SH-SY5Y (cell line): ENCODE measurements at regions not wholly inside any gene's neighbourhood (a gene's known extent, or its start where the extent isn't known, plus 50 kb on each side); places are given as distances from the start of the nearest gene placed in this dataset.

Experiments used
- GATA2 ChIP-seq: IDR thresholded peaks from 2 replicates; pipeline ENCODE4 v1.6.1; 2011; ENCODE audit warnings: mild to moderate bottlenecking, low read depth, low read length
- GATA3 ChIP-seq: IDR thresholded peaks from 2 replicates; pipeline ENCODE4 v1.6.1; 2011; ENCODE audit warnings: low read depth, mild to moderate bottlenecking, low read length, moderate library complexity

- TF ChIP-seq GATA3 (no peak), GATA2 (no peak)
These were observed 201.2 kb upstream of the NPY start for GRCh38 chr7:24082826-24083225.

GRCh38 chr7:24102988-24103387 lies 181.0 kb upstream of the NPY start:
- TF ChIP-seq GATA3 (no peak), GATA2 (no peak)

GRCh38 chr7:24108906-24109376 lies 175.0 kb upstream of the NPY start:
- no peak for TF ChIP-seq GATA2
- TF ChIP-seq GATA3: no peak

- TF ChIP-seq GATA3: no peak
- no peak for TF ChIP-seq GATA2
These were observed 173.9 kb upstream of the NPY start for GRCh38 chr7:24110056-24110455.

- no peak for TF ChIP-seq GATA3
- TF ChIP-seq GATA2: no peak
These were observed 170.5 kb upstream of the NPY start for GRCh38 chr7:24113506-24113905.

- TF ChIP-seq GATA2: no peak
- TF ChIP-seq GATA3: no peak
These were observed 168.3 kb upstream of the NPY start for GRCh38 chr7:24115661-24116060.

GRCh38 chr7:24119852-24120251 lies 164.1 kb upstream of the NPY start:
- TF ChIP-seq GATA3 (no peak), GATA2 (no peak)

GRCh38 chr7:24123076-24123475 lies 160.9 kb upstream of the NPY start:
- TF ChIP-seq GATA2 (no peak), GATA3 (no peak)

GRCh38 chr7:24125765-24126164 lies 158.2 kb upstream of the NPY start:
- TF ChIP-seq GATA2: no peak
- TF ChIP-seq GATA3: no peak

- no peak for TF ChIP-seq GATA2
- no peak for TF ChIP-seq GATA3
These were observed 156.1 kb upstream of the NPY start for GRCh38 chr7:24127930-24128329.

- TF ChIP-seq GATA3: no peak
- no peak for TF ChIP-seq GATA2
These were observed 154.4 kb upstream of the NPY start for GRCh38 chr7:24129597-24129996.

- TF ChIP-seq GATA3: no peak
- no peak for TF ChIP-seq GATA2
These were observed 153.4 kb upstream of the NPY start for GRCh38 chr7:24130631-24131030.

- TF ChIP-seq GATA2: no peak
- no peak for TF ChIP-seq GATA3
These were observed 150.3 kb upstream of the NPY start for GRCh38 chr7:24133691-24134090.

GRCh38 chr7:24134535-24134934 lies 149.5 kb upstream of the NPY start:
- no peak for TF ChIP-seq GATA3
- no peak for TF ChIP-seq GATA2

GRCh38 chr7:24135003-24135817 lies 148.8 kb upstream of the NPY start:
- TF ChIP-seq GATA3 (no peak), GATA2 (no peak)
